DOHH2 (cell line): ENCODE measurements at regions not wholly inside any gene's neighbourhood (a gene's known extent, or its start where the extent isn't known, plus 50 kb on each side); places are given as distances from the start of the nearest gene placed in this dataset.

ENCODE experiments used
- H3F3A ChIP-seq: fragments of 200-600 bp; sonication (generic), shearing (Covaris generic); 2 replicates; pipeline ENCODE4 v1.6.0; 2016; ENCODE audit warnings: antibody characterized with exemption, mild to moderate bottlenecking; ENCODE audit not compliant: control insufficient read depth, insufficient read depth
- H3K27ac ChIP-seq: fragments of 200-600 bp; sonication (generic); 2 replicates; pipeline ENCODE4 v1.5.1; 2014; ENCODE audit warnings: low read depth, mild to moderate bottlenecking, low read length, moderate library complexity
- H3K27me3 ChIP-seq: fragments of 200-600 bp; sonication (generic); 2 replicates; pipeline ENCODE4 v1.6.1; 2014; ENCODE audit warnings: mild to moderate bottlenecking, low read length, mixed read lengths; ENCODE audit not compliant: control insufficient read depth
- H3K36me3 ChIP-seq: fragments of 200-600 bp; sonication (generic); 2 replicates; pipeline ENCODE4 v1.6.1; 2014; ENCODE audit warnings: mild to moderate bottlenecking, low read length, moderate library complexity, mixed read lengths; ENCODE audit not compliant: control insufficient read depth
- H3K4me1 ChIP-seq: fragments of 200-600 bp; sonication (generic); 2 replicates; pipeline ENCODE4 v1.6.1; 2014; ENCODE audit warnings: mild to moderate bottlenecking, low read length, mixed read lengths; ENCODE audit not compliant: control insufficient read depth
- H3K4me2 ChIP-seq: fragments of 200-600 bp; sonication (generic); 2 replicates; pipeline ENCODE4 v1.6.0; 2014; ENCODE audit warnings: mild to moderate bottlenecking, low read length, moderate library complexity
- H3K4me3 ChIP-seq: fragments of 200-600 bp; sonication (generic); 2 replicates; pipeline ENCODE4 v1.5.1; 2014; ENCODE audit warnings: mild to moderate bottlenecking, low read length, mixed read lengths
- H3K79me2 ChIP-seq: fragments of 200-600 bp; sonication (generic); 2 replicates; pipeline ENCODE4 v1.6.1; 2014; ENCODE audit warnings: mild to moderate bottlenecking, low read length, mixed read lengths; ENCODE audit not compliant: control insufficient read depth
- H3K9me2 ChIP-seq: fragments of 200-600 bp; sonication (generic); replicated peaks from 2 replicates; pipeline ENCODE4 v1.6.1; 2014; ENCODE audit warnings: mild to moderate bottlenecking, low read length, mixed read lengths; ENCODE audit not compliant: control insufficient read depth
- H3K9me3 ChIP-seq: fragments of 200-600 bp; sonication (generic); 2 replicates; pipeline ENCODE4 v1.6.1; 2014; ENCODE audit warnings: antibody characterized with exemption, low read length, mixed read lengths; ENCODE audit not compliant: control insufficient read depth, insufficient read depth
- H4K20me1 ChIP-seq: fragments of 200-600 bp; sonication (generic); 2 replicates; pipeline ENCODE4 v1.6.0; 2014; ENCODE audit warnings: low read depth, mild to moderate bottlenecking, antibody characterized with exemption, low read length, moderate library complexity; ENCODE audit not compliant: control insufficient read depth, insufficient read depth
- CTCF ChIP-seq: fragments of 200-600 bp; sonication (generic); IDR thresholded peaks from one replicate; pipeline ENCODE4 v1.5.1; 2014; ENCODE audit warnings: antibody characterized with exemption, mild to moderate bottlenecking, low read depth, low read length; ENCODE audit not compliant: poor library complexity, severe bottlenecking
- EZH2phosphoT487 ChIP-seq: fragments of 200-600 bp; sonication (generic); IDR thresholded peaks from 2 replicates; pipeline ENCODE4 v1.6.1; 2017; ENCODE audit warnings: borderline replicate concordance, mild to moderate bottlenecking, antibody characterized with exemption, low read length, moderate library complexity, mixed read lengths

- Histone ChIP-seq H3K4me3 (no peak overlapping the region), H4K20me1 (no peaks in the 10 kb centered on the region), H3K79me2 (no peaks in the 10 kb centered on the region), H3F3A (no peaks in the 10 kb centered on the region), H3K4me2 (no peak overlapping the region), H3K9me3 (no peaks in the 10 kb centered on the region), H3K4me1 (peaks cover 5% of the 10 kb centered on the region), H3K27me3 (0 out of 2 replicates have a peak, but pooled peaks cover 1% of the 10 kb centered on the region), H3K27ac (no peak overlapping the region), H3K9me2 (no peaks in the 10 kb centered on the region), H3K36me3 (no peaks in the 10 kb centered on the region)
- TF ChIP-seq EZH2phosphoT487 (no peak), CTCF (no peak)
Observed at GRCh38 chr1:113194846-113195830, 122.1 kb downstream of the LRIG2 start.

- Histone ChIP-seq H3K27ac (no peak overlapping the region), H3K9me2 (no peaks in the 10 kb centered on the region), H3K4me1 (no peaks in the 10 kb centered on the region), H3K36me3 (no peaks in the 10 kb centered on the region), H3K79me2 (no peaks in the 10 kb centered on the region), H3K27me3 (0 out of 2 replicates have a peak, but pooled peaks cover 3% of the 10 kb centered on the region), H3K4me2 (no peak overlapping the region), H3F3A (no peaks in the 10 kb centered on the region), H4K20me1 (no peaks in the 10 kb centered on the region), H3K4me3 (no peak overlapping the region), H3K9me3 (no peaks in the 10 kb centered on the region)
- TF ChIP-seq CTCF (no peak), EZH2phosphoT487 (no peak)
Observed at GRCh38 chr1:113197719-113198330, 124.8 kb downstream of the LRIG2 start.

GRCh38 chr1:113198806-113199205 is 125.8 kb downstream of the LRIG2 start:
- 0 out of 2 replicates have a peak, but pooled peaks cover 3% of the 10 kb centered on the region for H3K27me3 ChIP-seq
- no peaks in the 10 kb centered on the region for H4K20me1 ChIP-seq
- H3K27ac ChIP-seq = no peak overlapping the region
- no peaks in the 10 kb centered on the region for H3K36me3 ChIP-seq
- TF ChIP-seq EZH2phosphoT487 (no peak), CTCF (no peak)
- no peaks in the 10 kb centered on the region for H3K9me2 ChIP-seq
- H3K4me2 ChIP-seq = no peak overlapping the region
- H3K79me2 ChIP-seq = no peaks in the 10 kb centered on the region
- no peaks in the 10 kb centered on the region for H3K9me3 ChIP-seq
- no peak overlapping the region for H3K4me3 ChIP-seq
- H3F3A ChIP-seq = no peaks in the 10 kb centered on the region
- H3K4me1 ChIP-seq = no peaks in the 10 kb centered on the region
